Trophoblast cell (in vitro differentiated cells and primary cell): ENCODE measurements at regions not wholly inside any gene's neighbourhood (a gene's known extent, or its start where the extent isn't known, plus 50 kb on each side); places are given as distances from the start of the nearest gene placed in this dataset.
"Not testable (repeated sequence)": the region's sequence is repeated elsewhere in the genome, so short reads cannot be mapped to it uniquely, and the experiment has no call there.

ENCODE experiments used
- DNase-seq, 2 donors: peaks; one replicate each; pipeline ENCODE4 v3.0.0-alpha.2; 2016
- H2AFZ ChIP-seq: 2 replicates; pipeline ENCODE4 v1.6.1; 2013; ENCODE audit warnings: low read length, moderate library complexity, mild to moderate bottlenecking; ENCODE audit not compliant: insufficient read depth, poor library complexity
- H2AK5ac ChIP-seq: 2 replicates; pipeline ENCODE4 v1.6.1; 2013; ENCODE audit warnings: mild to moderate bottlenecking, low read length
- H2BK120ac ChIP-seq: 2 replicates; pipeline ENCODE4 v1.6.1; 2013; ENCODE audit warnings: low read length, mild to moderate bottlenecking, moderate library complexity; ENCODE audit not compliant: insufficient read depth, poor library complexity
- H2BK12ac ChIP-seq: 2 replicates; pipeline ENCODE4 v1.6.1; 2013; ENCODE audit warnings: mild to moderate bottlenecking, low read length, moderate library complexity
- H2BK5ac ChIP-seq: 2 replicates; pipeline ENCODE4 v1.6.1; 2013; ENCODE audit warnings: low read length, low read depth, moderate library complexity, mild to moderate bottlenecking; ENCODE audit not compliant: poor library complexity
- H3K14ac ChIP-seq: 2 replicates; pipeline ENCODE4 v1.6.1; 2013; ENCODE audit warnings: mild to moderate bottlenecking, low read length
- H3K18ac ChIP-seq: 2 replicates; pipeline ENCODE4 v1.6.1; 2013; ENCODE audit warnings: mild to moderate bottlenecking, low read length
- H3K23ac ChIP-seq: 2 replicates; pipeline ENCODE4 v1.6.1; 2013; ENCODE audit warnings: low read length
- H3K27ac ChIP-seq: 2 replicates; pipeline ENCODE4 v1.5.1; 2013; ENCODE audit warnings: low read depth, mild to moderate bottlenecking, inconsistent platforms, low read length, moderate library complexity
- H3K27me3 ChIP-seq: 2 replicates; pipeline ENCODE4 v1.6.1; 2013; ENCODE audit warnings: inconsistent platforms, mild to moderate bottlenecking, low read length, moderate library complexity; ENCODE audit not compliant: insufficient read depth
- H3K36me3 ChIP-seq, 2 experiments: 1 replicate in 1 of 2; 2 replicates in 1 of 2; pipeline ENCODE4 v1.6.1; 2013; ENCODE audit warnings: low read length in 2 of 2, mild to moderate bottlenecking in 2 of 2, moderate library complexity in 1 of 2; ENCODE audit not compliant: insufficient read depth in 2 of 2, control insufficient read depth in 1 of 2
- H3K4ac ChIP-seq: 2 replicates; pipeline ENCODE4 v1.6.1; 2013; ENCODE audit warnings: low read depth, mild to moderate bottlenecking, low read length, moderate library complexity
- H3K4me1 ChIP-seq, 2 experiments: 1 replicate in 1 of 2; 2 replicates in 1 of 2; pipeline ENCODE4 v1.6.1; 2013; ENCODE audit warnings: low read length in 2 of 2, mild to moderate bottlenecking in 2 of 2, moderate library complexity in 1 of 2; ENCODE audit not compliant: insufficient read depth in 2 of 2, control insufficient read depth in 1 of 2
- H3K4me2 ChIP-seq: 2 replicates; pipeline ENCODE4 v1.6.1; 2013; ENCODE audit warnings: inconsistent platforms, mild to moderate bottlenecking, low read length, moderate library complexity
- H3K4me3 ChIP-seq: 2 replicates; pipeline ENCODE4 v1.5.1; 2013; ENCODE audit warnings: mild to moderate bottlenecking, low read depth, low read length, inconsistent platforms
- H3K79me1 ChIP-seq: one replicate; pipeline ENCODE4 v1.6.1; 2013; ENCODE audit warnings: low read length
- H3K79me2 ChIP-seq: 2 replicates; pipeline ENCODE4 v1.6.1; 2013; ENCODE audit warnings: low read length, mild to moderate bottlenecking; ENCODE audit not compliant: control insufficient read depth, insufficient read depth, poor library complexity
- H3K9ac ChIP-seq: 2 replicates; pipeline ENCODE4 v1.6.1; 2013; ENCODE audit warnings: mild to moderate bottlenecking, low read length
- H3K9me3 ChIP-seq: 2 replicates; pipeline ENCODE4 v1.6.1; 2013; ENCODE audit warnings: low read depth, mild to moderate bottlenecking, control low read depth, inconsistent platforms, low read length; ENCODE audit not compliant: insufficient read depth
- H4K12ac ChIP-seq: 2 replicates; pipeline ENCODE4 v1.6.1; 2013; ENCODE audit warnings: low read depth, mild to moderate bottlenecking, low read length, moderate library complexity
- H4K8ac ChIP-seq: 2 replicates; pipeline ENCODE4 v1.6.1; 2013; ENCODE audit warnings: low read depth, mild to moderate bottlenecking, low read length, moderate library complexity
- H4K91ac ChIP-seq: one replicate; pipeline ENCODE4 v1.6.1; 2013; ENCODE audit warnings: low read depth, mild to moderate bottlenecking, low read length, moderate library complexity
- whole genome bisulfite sequencing: extraction: QIAGEN DNeasy Blood & Tissue Kit; methylation state at CpG from one replicate; pipeline ENCODE4 v1.1.7; 2013; ENCODE audit warnings: missing lambda C conversion rate; ENCODE audit not compliant: insufficient read length, insufficient coverage; ENCODE audit errors: extremely low coverage; 5-methylcytosine and 5-hydroxymethylcytosine counted together

- no CpG with 5 or more reads among the region's 1 CpG for WGBS
Observed at GRCh38 chr16:35585411-35585810, 2126.0 kb downstream of the TP53TG3F start.

GRCh38 chr16:35590913-35591312 lies 2131.5 kb downstream of the TP53TG3F start:
- H3K18ac ChIP-seq, H2BK120ac ChIP-seq, H3K79me2 ChIP-seq, H3K9ac ChIP-seq, H3K36me3 ChIP-seq, H3K79me1 ChIP-seq, H4K12ac ChIP-seq, H3K27me3 ChIP-seq, H3K27ac ChIP-seq, H4K8ac ChIP-seq, H2AK5ac ChIP-seq, H2AFZ ChIP-seq, H4K91ac ChIP-seq, H3K4me1 ChIP-seq, H2BK12ac ChIP-seq, H2BK5ac ChIP-seq, H3K14ac ChIP-seq, H3K23ac ChIP-seq, H3K4me2 ChIP-seq, DNase-seq, H3K4ac ChIP-seq, H3K4me3 ChIP-seq: not testable (repeated sequence)
- no CpG with 5 or more reads among the region's 7 CpGs for WGBS
- H3K9me3 ChIP-seq: peaks cover 16% of the 10 kb centered on the region

More at GRCh38 chr16:35585411-35585810, 2126.0 kb downstream of the TP53TG3F start:
- Histone ChIP-seq H3K27ac (no peak overlapping the region), H3K4ac (no peak overlapping the region), H3K9me3 (peaks cover 7% of the 10 kb centered on the region), H3K23ac (no peak overlapping the region), H3K36me3 (no peaks in the 10 kb centered on the region), H3K4me1 (no peaks in the 10 kb centered on the region), H3K18ac (no peak overlapping the region), H3K4me3 (no peak overlapping the region), H2BK5ac (no peak overlapping the region), H3K79me2 (no peaks in the 10 kb centered on the region), H2AK5ac (no peak overlapping the region), H2BK12ac (no peak overlapping the region), H2BK120ac (no peak overlapping the region), H3K4me2 (no peak overlapping the region), H3K9ac (no peak overlapping the region), H3K27me3 (no peaks in the 10 kb centered on the region), H4K12ac (no peak overlapping the region), H4K91ac (no peak overlapping the region), H3K14ac (no peak overlapping the region), H3K79me1 (no peaks in the 10 kb centered on the region), H2AFZ (no peak overlapping the region), H4K8ac (no peak overlapping the region)
- no peak for DNase-seq

- no peak for DNase-seq
- Histone ChIP-seq H2AFZ (no peak overlapping the region), H3K23ac (no peak overlapping the region), H3K18ac (no peak overlapping the region), H3K79me2 (no peaks in the 10 kb centered on the region), H3K36me3 (no peaks in the 10 kb centered on the region), H4K91ac (no peak overlapping the region), H3K27me3 (no peaks in the 10 kb centered on the region), H3K9ac (no peak overlapping the region), H3K4ac (no peak overlapping the region), H3K14ac (no peak overlapping the region), H3K27ac (no peak overlapping the region), H3K4me2 (no peak overlapping the region), H2BK120ac (no peak overlapping the region), H2AK5ac (no peak overlapping the region), H3K79me1 (no peaks in the 10 kb centered on the region), H2BK12ac (no peak overlapping the region), H2BK5ac (no peak overlapping the region), H3K4me3 (no peak overlapping the region), H4K12ac (no peak overlapping the region), H3K9me3 (peaks cover 12% of the 10 kb centered on the region), H4K8ac (no peak overlapping the region), H3K4me1 (no peaks in the 10 kb centered on the region)
- no CpG with 5 or more reads among the region's 4 CpGs for WGBS
Observed at GRCh38 chr16:35596467-35596866, 2137.1 kb downstream of the TP53TG3F start.

GRCh38 chr16:35598696-35599332 lies 2139.4 kb downstream of the TP53TG3F start:
- Histone ChIP-seq H2BK120ac (no peak overlapping the region), H2AFZ (no peak overlapping the region), H4K8ac (no peak overlapping the region), H2BK5ac (no peak overlapping the region), H2AK5ac (no peak overlapping the region), H3K9me3 (peaks cover 4% of the 10 kb centered on the region), H2BK12ac (no peak overlapping the region), H3K4me2 (no peak overlapping the region), H3K79me2 (no peaks in the 10 kb centered on the region), H3K27ac (no peak overlapping the region), H4K91ac (no peak overlapping the region), H3K4ac (no peak overlapping the region), H3K14ac (no peak overlapping the region), H3K4me3 (no peak overlapping the region), H3K23ac (no peak overlapping the region), H3K36me3 (no peaks in the 10 kb centered on the region), H3K9ac (no peak overlapping the region), H3K18ac (no peak overlapping the region), H3K27me3 (no peaks in the 10 kb centered on the region), H3K4me1 (no peaks in the 10 kb centered on the region), H4K12ac (no peak overlapping the region), H3K79me1 (no peaks in the 10 kb centered on the region)
- no CpG with 5 or more reads among the region's 9 CpGs for WGBS
- no peak for DNase-seq
